HG03097 (cell line): ENCODE measurements at regions not wholly inside any gene's neighbourhood (a gene's known extent, or its start where the extent isn't known, plus 50 kb on each side); places are given as distances from the start of the nearest gene placed in this dataset.
"Not testable (repeated sequence)": the region's sequence is repeated elsewhere in the genome, so short reads cannot be mapped to it uniquely, and the experiment has no call there.

Source experiments
- ATAC-seq: cut with Tn5 transposase; IDR thresholded peaks from one replicate; pipeline ENCODE4 v1.9.1; 2021; ENCODE audit not compliant: unreplicated experiment, low FRiP score

GRCh38 chr15:85196697-85197096, 183.7 kb upstream of the AKAP13 start:
- ATAC-seq = not testable (repeated sequence)

- not testable (repeated sequence) for ATAC-seq
Measured at GRCh38 chr15:85197582-85197981, 182.8 kb upstream of the AKAP13 start.

GRCh38 chr15:85198432-85198831, 182.0 kb upstream of the AKAP13 start:
- ATAC-seq = not testable (repeated sequence)

GRCh38 chr15:85200215-85200614, 180.2 kb upstream of the AKAP13 start:
- not testable (repeated sequence) for ATAC-seq

GRCh38 chr15:85201118-85201793, 179.1 kb upstream of the AKAP13 start:
- not testable (repeated sequence) for ATAC-seq

GRCh38 chr15:85204481-85204880, 175.9 kb upstream of the AKAP13 start:
- ATAC-seq = not testable (repeated sequence)

- not testable (repeated sequence) for ATAC-seq
Measured at GRCh38 chr15:85233791-85234325, 146.5 kb upstream of the AKAP13 start.

- ATAC-seq = not testable (repeated sequence)
Measured at GRCh38 chr15:85234450-85235196, 145.8 kb upstream of the AKAP13 start.

- not testable (repeated sequence) for ATAC-seq
Measured at GRCh38 chr15:85244056-85244455, 136.3 kb upstream of the AKAP13 start.

- ATAC-seq = not testable (repeated sequence)
Measured at GRCh38 chr15:85250938-85251542, 129.4 kb upstream of the AKAP13 start.

GRCh38 chr15:85253196-85253915, 127.0 kb upstream of the AKAP13 start:
- ATAC-seq = peak; percentile 69

GRCh38 chr15:85254961-85255360, 125.4 kb upstream of the AKAP13 start:
- not testable (repeated sequence) for ATAC-seq

GRCh38 chr15:85255502-85255901, 124.9 kb upstream of the AKAP13 start:
- ATAC-seq = not testable (repeated sequence)

GRCh38 chr15:85256009-85256997, 124.1 kb upstream of the AKAP13 start:
- not testable (repeated sequence) for ATAC-seq

- ATAC-seq = not testable (repeated sequence)
Measured at GRCh38 chr15:85258062-85258445, 122.3 kb upstream of the AKAP13 start.

- ATAC-seq = not testable (repeated sequence)
Measured at GRCh38 chr15:85258559-85259209, 121.7 kb upstream of the AKAP13 start.

GRCh38 chr15:85260526-85260925, 119.9 kb upstream of the AKAP13 start:
- not testable (repeated sequence) for ATAC-seq

- ATAC-seq = not testable (repeated sequence)
Measured at GRCh38 chr15:85262461-85263055, 117.8 kb upstream of the AKAP13 start.
